GM06990 (cell line): ENCODE measurements at regions not wholly inside any gene's neighbourhood (a gene's known extent, or its start where the extent isn't known, plus 50 kb on each side); places are given as distances from the start of the nearest gene placed in this dataset.

Source experiments
- DNase-seq: peaks from one replicate; pipeline ENCODE4 v3.0.0-alpha.2; 2011; ENCODE audit not compliant: insufficient read length; ENCODE audit errors: extremely low read depth
- H3K27me3 ChIP-seq: replicated peaks from 2 replicates; pipeline ENCODE4 v1.6.0; 2011; ENCODE audit warnings: low read length; ENCODE audit not compliant: control insufficient read depth, insufficient read depth
- H3K36me3 ChIP-seq: 2 replicates; pipeline ENCODE4 v1.5.1; 2011; ENCODE audit warnings: low read length; ENCODE audit not compliant: control insufficient read depth, insufficient read depth
- H3K4me3 ChIP-seq: replicated peaks from 2 replicates; pipeline ENCODE4 v1.5.1; 2011; ENCODE audit warnings: low read depth, mild to moderate bottlenecking, control low read depth, low read length
- CTCF ChIP-seq: IDR thresholded peaks from 2 replicates; pipeline ENCODE4 v1.5.1; 2011; ENCODE audit warnings: low read length, control low read depth, mild to moderate bottlenecking, inconsistent platforms; ENCODE audit not compliant: insufficient read depth, poor library complexity, severe bottlenecking

GRCh38 chr13:60324131-60324530 lies 72.9 kb upstream of the TDRD3 start:
- H3K36me3 ChIP-seq = no peaks in the 10 kb centered on the region
- no peaks in the 10 kb centered on the region for H3K27me3 ChIP-seq
- no peak for DNase-seq
- H3K4me3 ChIP-seq = no peak overlapping the region
- no peak for TF ChIP-seq CTCF

- no peaks in the 10 kb centered on the region for H3K36me3 ChIP-seq
- H3K27me3 ChIP-seq = no peaks in the 10 kb centered on the region
- no peak overlapping the region for H3K4me3 ChIP-seq
- TF ChIP-seq CTCF = no peak
- no peak for DNase-seq
Measured at GRCh38 chr13:60326273-60326672, 70.7 kb upstream of the TDRD3 start.

- no peaks in the 10 kb centered on the region for H3K36me3 ChIP-seq
- DNase-seq = no peak
- no peaks in the 10 kb centered on the region for H3K27me3 ChIP-seq
- no peak overlapping the region for H3K4me3 ChIP-seq
- no peak for TF ChIP-seq CTCF
Measured at GRCh38 chr13:60327511-60327910, 69.5 kb upstream of the TDRD3 start.

- no peaks in the 10 kb centered on the region for H3K36me3 ChIP-seq
- no peaks in the 10 kb centered on the region for H3K27me3 ChIP-seq
- TF ChIP-seq CTCF = no peak
- no peak for DNase-seq
- H3K4me3 ChIP-seq = no peak overlapping the region
Measured at GRCh38 chr13:60328073-60328472, 68.9 kb upstream of the TDRD3 start.

GRCh38 chr13:60329221-60329923 lies 67.6 kb upstream of the TDRD3 start:
- TF ChIP-seq CTCF = peak; percentile 67
- no peak for DNase-seq
- Histone ChIP-seq H3K27me3 (no peaks in the 10 kb centered on the region), H3K36me3 (no peaks in the 10 kb centered on the region), H3K4me3 (no peak overlapping the region)
